C1 segment of cervical spinal cord (tissue), 14 donors: ENCODE measurements at regions not wholly inside any gene's neighbourhood (a gene's known extent, or its start where the extent isn't known, plus 50 kb on each side); places are given as distances from the start of the nearest gene placed in this dataset.
A peak's percentile ranks its signal among the peaks of the same experiment; 100 is the strongest.
"Not testable (repeated sequence)": the region's sequence is repeated elsewhere in the genome, so short reads cannot be mapped to it uniquely, and the experiment has no call there.

ENCODE experiments used
- DNase-seq, 14 donors: peaks; one replicate each; lab custom pipeline; 2025; lab: John Stamatoyannopoulos, UW

GRCh38 chr15:77877869-77878577, 199.5 kb downstream of the TBC1D2B start:
- no peak for DNase-seq

GRCh38 chr15:77876107-77876820, 201.2 kb downstream of the TBC1D2B start:
- not testable (repeated sequence) for DNase-seq

GRCh38 chr15:77875066-77875721, 202.3 kb downstream of the TBC1D2B start:
- peak in 8 of 14 donors; percentile 8 to 33 (median 20) for DNase-seq

- no peak for DNase-seq
Observed at GRCh38 chr15:77874063-77874462, 203.4 kb downstream of the TBC1D2B start.

- not testable (repeated sequence) for DNase-seq
Observed at GRCh38 chr15:77872521-77873425, 204.7 kb downstream of the TBC1D2B start.

- DNase-seq: no peak
Observed at GRCh38 chr15:77871852-77872371, 205.6 kb downstream of the TBC1D2B start.

GRCh38 chr15:77870195-77871065, 207.1 kb downstream of the TBC1D2B start:
- DNase-seq: peak in 9 of 14 donors; percentile 10 to 49 (median 21)

- no peak for DNase-seq
Observed at GRCh38 chr15:77869021-77869895, 208.3 kb downstream of the TBC1D2B start.

GRCh38 chr15:77868048-77868629, 209.4 kb downstream of the TBC1D2B start:
- not testable (repeated sequence) for DNase-seq

- no peak for DNase-seq
Observed at GRCh38 chr15:77867266-77868047, 210.1 kb downstream of the TBC1D2B start.

GRCh38 chr15:77866596-77867125, 210.8 kb downstream of the TBC1D2B start:
- DNase-seq: no peak

GRCh38 chr15:77866186-77866585, 211.3 kb downstream of the TBC1D2B start:
- no peak for DNase-seq

- no peak for DNase-seq
Observed at GRCh38 chr15:77865701-77866100, 211.8 kb downstream of the TBC1D2B start.

- no peak for DNase-seq
Observed at GRCh38 chr15:77865106-77865610, 212.4 kb downstream of the TBC1D2B start.

GRCh38 chr15:77864211-77865105, 213.1 kb downstream of the TBC1D2B start:
- DNase-seq: no peak

GRCh38 chr15:77863491-77864105, 213.9 kb downstream of the TBC1D2B start:
- DNase-seq: no peak
